HG03097 (cell line): ENCODE measurements at regions not wholly inside any gene's neighbourhood (a gene's known extent, or its start where the extent isn't known, plus 50 kb on each side); places are given as distances from the start of the nearest gene placed in this dataset.

Source experiments
- ATAC-seq: cut with Tn5 transposase; IDR thresholded peaks from one replicate; pipeline ENCODE4 v1.9.1; 2021; ENCODE audit not compliant: unreplicated experiment, low FRiP score

GRCh38 chr9:99726758-99727157, 94.9 kb upstream of the NR4A3 start:
- ATAC-seq: no peak

- no peak for ATAC-seq
These were observed 91.6 kb upstream of the NR4A3 start for GRCh38 chr9:99730062-99730461.

GRCh38 chr9:99731950-99732349, 89.7 kb upstream of the NR4A3 start:
- ATAC-seq: no peak

- no peak for ATAC-seq
These were observed 89.0 kb upstream of the NR4A3 start for GRCh38 chr9:99732715-99733114.

- ATAC-seq: no peak
These were observed 86.6 kb upstream of the NR4A3 start for GRCh38 chr9:99735041-99735440.

- ATAC-seq: no peak
These were observed 85.4 kb upstream of the NR4A3 start for GRCh38 chr9:99736291-99736690.

- ATAC-seq: no peak
These were observed 84.0 kb upstream of the NR4A3 start for GRCh38 chr9:99737649-99738048.

GRCh38 chr9:99743006-99743405, 78.7 kb upstream of the NR4A3 start:
- no peak for ATAC-seq

GRCh38 chr9:99743455-99743854, 78.2 kb upstream of the NR4A3 start:
- no peak for ATAC-seq

GRCh38 chr9:99744132-99744531, 77.6 kb upstream of the NR4A3 start:
- no peak for ATAC-seq

- ATAC-seq: no peak
These were observed 76.6 kb upstream of the NR4A3 start for GRCh38 chr9:99745085-99745484.

GRCh38 chr9:99746406-99746805, 75.3 kb upstream of the NR4A3 start:
- ATAC-seq: no peak

- ATAC-seq: no peak
These were observed 73.4 kb upstream of the NR4A3 start for GRCh38 chr9:99748266-99748665.

GRCh38 chr9:99748676-99749075, 73.0 kb upstream of the NR4A3 start:
- no peak for ATAC-seq

- ATAC-seq: no peak
These were observed 72.0 kb upstream of the NR4A3 start for GRCh38 chr9:99749641-99750040.

GRCh38 chr9:99750526-99750925, 71.2 kb upstream of the NR4A3 start:
- ATAC-seq: no peak

- ATAC-seq: no peak
These were observed 69.1 kb upstream of the NR4A3 start for GRCh38 chr9:99752417-99753109.

- ATAC-seq: no peak
These were observed 68.2 kb upstream of the NR4A3 start for GRCh38 chr9:99753436-99753835.

GRCh38 chr9:99760421-99760820, 61.3 kb upstream of the NR4A3 start:
- ATAC-seq: no peak

- peak; percentile 98 for ATAC-seq
These were observed 59.2 kb upstream of the NR4A3 start for GRCh38 chr9:99762470-99762869.
